Caco-2 (cell line): ENCODE measurements at regions not wholly inside any gene's neighbourhood (a gene's known extent, or its start where the extent isn't known, plus 50 kb on each side); places are given as distances from the start of the nearest gene placed in this dataset.

ENCODE experiments used
- BruUV-seq: library from RNA; stranded (reverse); fragments of 400-500 nt; replicated peaks from 2 replicates; lab custom pipeline; 2021; lab: Mats Ljungman, UMichigan
- CTCF ChIA-PET: fragments of 300-600 bp; sonication (Branson Sonifier 250); formaldehyde crosslinking; loops from one replicate; lab custom pipeline; 2022; ENCODE audit warnings: antibody characterized with exemption; lab: Charles Lee
- POLR2A ChIA-PET: fragments of 300-600 bp; sonication (Branson Sonifier 250); formaldehyde crosslinking; loops from one replicate; lab custom pipeline; 2022; ENCODE audit warnings: antibody characterized with exemption; lab: Charles Lee
- DNase-seq, 2 experiments: peaks; one replicate each; pipeline versions ENCODE4 v3.0.0 to v3.0.0-alpha.2; 2020 to 2022
- H3K27me3 ChIP-seq: replicated peaks from 2 replicates; pipeline ENCODE4 v1.6.0; 2011; ENCODE audit warnings: low read length; ENCODE audit not compliant: control insufficient read depth, insufficient read depth
- H3K36me3 ChIP-seq: 2 replicates; pipeline ENCODE4 v1.5.1; 2011; ENCODE audit warnings: low read length; ENCODE audit not compliant: control insufficient read depth, insufficient read depth
- H3K4me1 ChIP-seq: fragments of 250-450 bp; sonication (Bioruptor Pico); 2 replicates; pipeline ENCODE4 v1.5.1; 2020; ENCODE audit warnings: mild to moderate bottlenecking
- H3K4me3 ChIP-seq: 2 replicates; pipeline ENCODE4 v1.5.1; 2011; ENCODE audit warnings: low read depth, mild to moderate bottlenecking, control low read depth, low read length
- H3K9me3 ChIP-seq: fragments of 250-450 bp; sonication (Bioruptor Pico); 2 replicates; pipeline ENCODE4 v1.5.1; 2020; ENCODE audit warnings: mild to moderate bottlenecking, moderate library complexity
- H3K27ac Mint-ChIP-seq: one replicate; pipeline ENCODE4 v1.8.0; 2022; ENCODE audit warnings: mixed read lengths; ENCODE audit not compliant: unreplicated experiment
- H3K27me3 Mint-ChIP-seq: one replicate; pipeline ENCODE4 v1.8.0; 2022; ENCODE audit warnings: mixed read lengths; ENCODE audit not compliant: insufficient read depth, unreplicated experiment
- H3K36me3 Mint-ChIP-seq: one replicate; pipeline ENCODE4 v1.8.0; 2022; ENCODE audit warnings: mild to moderate bottlenecking, mixed read lengths; ENCODE audit not compliant: insufficient read depth, unreplicated experiment
- H3K4me1 Mint-ChIP-seq: one replicate; pipeline ENCODE4 v1.8.0; 2022; ENCODE audit warnings: low read depth, mixed read lengths; ENCODE audit not compliant: unreplicated experiment
- H3K4me3 Mint-ChIP-seq: one replicate; pipeline ENCODE4 v1.8.0; 2022; ENCODE audit warnings: mild to moderate bottlenecking, moderate library complexity, mixed read lengths; ENCODE audit not compliant: unreplicated experiment
- H3K9me3 Mint-ChIP-seq: one replicate; pipeline ENCODE4 v1.8.0; 2022; ENCODE audit warnings: mixed read lengths; ENCODE audit not compliant: unreplicated experiment
- intact Hi-C: fragments of 100-400 bp; cut with micrococcal nuclease; formaldehyde crosslinking; loops from one replicate; pipeline ENCODE4 v1.10.0; 2022; ENCODE audit not compliant: unreplicated experiment
- TF ChIP-seq, protein P1 (sequence below), 2 experiments: fragments of 200-600 bp in 1 of 2; IDR thresholded peaks; 1 replicate in 1 of 2; 2 replicates in 1 of 2; pipeline versions ENCODE4 v1.5.1 to v1.8.0; 2011 to 2022; ENCODE audit warnings: antibody characterized with exemption in 1 of 2, control low read depth in 1 of 2, inconsistent platforms in 1 of 2, low read depth in 1 of 2, low read length in 1 of 2, mild to moderate bottlenecking in 1 of 2, moderate library complexity in 1 of 2; ENCODE audit not compliant: insufficient read depth in 1 of 2, severe bottlenecking in 1 of 2, unreplicated experiment in 1 of 2

DNA sequence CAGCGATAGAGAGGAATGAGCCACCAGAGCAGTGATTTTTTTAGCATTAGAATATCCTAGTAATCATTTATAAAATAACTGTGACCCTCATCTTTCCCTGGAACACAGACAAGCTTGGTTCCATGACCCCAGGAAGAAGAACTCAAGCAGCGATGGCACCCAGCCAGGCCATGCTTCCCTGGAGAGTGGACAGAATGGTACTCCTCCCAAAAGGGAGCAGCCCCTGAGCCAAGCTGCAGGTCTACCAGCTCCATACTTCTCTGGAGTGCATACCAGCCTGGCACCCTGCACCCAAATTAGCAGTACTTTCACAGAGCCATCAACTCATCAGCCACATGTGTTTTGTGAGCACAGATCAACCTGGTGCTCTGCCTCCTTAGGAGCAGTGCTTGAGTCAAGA lies 310.9 kb upstream of the PCDH10 start:
- Mint-ChIP-seq H3K27me3 (no peaks in the 10 kb centered on the region), H3K9me3 (peaks cover 7% of the 10 kb centered on the region), H3K27ac (no peak overlapping the region), H3K36me3 (no peaks in the 10 kb centered on the region), H3K4me1 (no peaks in the 10 kb centered on the region), H3K4me3 (no peak overlapping the region)
- CTCF ChIA-PET = no interaction called here
- TF ChIP-seq, protein P1, sequence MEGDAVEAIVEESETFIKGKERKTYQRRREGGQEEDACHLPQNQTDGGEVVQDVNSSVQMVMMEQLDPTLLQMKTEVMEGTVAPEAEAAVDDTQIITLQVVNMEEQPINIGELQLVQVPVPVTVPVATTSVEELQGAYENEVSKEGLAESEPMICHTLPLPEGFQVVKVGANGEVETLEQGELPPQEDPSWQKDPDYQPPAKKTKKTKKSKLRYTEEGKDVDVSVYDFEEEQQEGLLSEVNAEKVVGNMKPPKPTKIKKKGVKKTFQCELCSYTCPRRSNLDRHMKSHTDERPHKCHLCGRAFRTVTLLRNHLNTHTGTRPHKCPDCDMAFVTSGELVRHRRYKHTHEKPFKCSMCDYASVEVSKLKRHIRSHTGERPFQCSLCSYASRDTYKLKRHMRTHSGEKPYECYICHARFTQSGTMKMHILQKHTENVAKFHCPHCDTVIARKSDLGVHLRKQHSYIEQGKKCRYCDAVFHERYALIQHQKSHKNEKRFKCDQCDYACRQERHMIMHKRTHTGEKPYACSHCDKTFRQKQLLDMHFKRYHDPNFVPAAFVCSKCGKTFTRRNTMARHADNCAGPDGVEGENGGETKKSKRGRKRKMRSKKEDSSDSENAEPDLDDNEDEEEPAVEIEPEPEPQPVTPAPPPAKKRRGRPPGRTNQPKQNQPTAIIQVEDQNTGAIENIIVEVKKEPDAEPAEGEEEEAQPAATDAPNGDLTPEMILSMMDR (IDR thresholded peaks at IDR 0.05; ENCODE audit: insufficient read depth in 1 of 2, low read depth in 1 of 2, low read length in 1 of 2, severe bottlenecking in 1 of 2, unreplicated experiment in 1 of 2) = no peak
- no peaks in the 10 kb centered on the region for H3K27me3 ChIP-seq
- no peak for DNase-seq
- no peak overlapping the region for H3K4me3 ChIP-seq
- no peaks in the 10 kb centered on the region for H3K4me1 ChIP-seq
- intact Hi-C loops = no loop called here
- POLR2A ChIA-PET = no interaction called here
- BruUV-seq = no TSS peak
- H3K9me3 ChIP-seq = no peaks in the 10 kb centered on the region
- H3K36me3 ChIP-seq = no peaks in the 10 kb centered on the region

DNA sequence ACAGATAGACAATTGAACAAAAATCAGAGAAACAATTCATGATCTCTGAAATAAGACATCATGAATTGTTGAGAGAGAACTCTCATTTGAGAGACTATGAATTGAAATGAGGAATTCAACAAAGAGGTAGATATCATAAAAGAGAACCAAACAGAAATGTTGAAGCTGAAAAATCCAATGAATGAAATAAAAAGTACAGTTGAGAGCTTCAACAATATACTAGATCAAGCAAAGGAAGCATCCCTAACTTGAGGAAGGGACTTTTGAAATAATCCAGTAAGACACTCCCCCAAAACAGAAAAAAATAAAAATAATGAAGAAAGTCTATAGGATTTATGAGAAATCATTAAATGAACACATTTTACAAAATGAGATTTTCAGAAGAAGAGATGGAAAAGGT lies 310.0 kb upstream of the PCDH10 start:
- no peaks in the 10 kb centered on the region for H3K36me3 ChIP-seq
- POLR2A ChIA-PET = no interaction called here
- H3K4me1 ChIP-seq = no peaks in the 10 kb centered on the region
- intact Hi-C loops = no loop called here
- H3K27me3 ChIP-seq = no peaks in the 10 kb centered on the region
- H3K4me3 Mint-ChIP-seq = no peak overlapping the region
- DNase-seq = no peak
- CTCF ChIA-PET = no interaction called here
- TF ChIP-seq, protein P1 (IDR thresholded peaks at IDR 0.05; ENCODE audit: insufficient read depth in 1 of 2, low read depth in 1 of 2, low read length in 1 of 2, severe bottlenecking in 1 of 2, unreplicated experiment in 1 of 2) = no peak
- H3K9me3 Mint-ChIP-seq = peaks cover 7% of the 10 kb centered on the region
- no peak overlapping the region for H3K27ac Mint-ChIP-seq
- BruUV-seq = no TSS peak
- H3K4me3 ChIP-seq = no peak overlapping the region
- no peaks in the 10 kb centered on the region for H3K36me3 Mint-ChIP-seq
- no peaks in the 10 kb centered on the region for H3K4me1 Mint-ChIP-seq
- H3K9me3 ChIP-seq = no peaks in the 10 kb centered on the region
- no peaks in the 10 kb centered on the region for H3K27me3 Mint-ChIP-seq

DNA sequence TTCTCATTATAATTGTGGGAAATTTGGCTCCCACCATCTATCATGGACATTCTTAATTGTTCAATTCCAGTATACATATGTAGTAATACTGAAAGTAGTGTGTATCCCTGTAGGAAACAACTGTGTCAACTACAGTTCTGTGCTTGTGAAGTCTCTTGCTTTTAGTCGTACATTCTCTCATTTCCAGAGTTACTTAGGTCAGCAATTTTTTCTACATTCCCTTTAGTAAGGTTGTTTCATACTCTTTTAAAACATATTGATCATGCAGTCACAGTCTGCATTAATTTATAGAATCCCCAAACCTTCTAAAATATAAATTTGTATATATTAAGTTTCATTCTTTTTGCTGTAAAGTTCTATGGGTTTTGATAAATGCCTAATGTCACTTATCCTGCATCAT lies 289.2 kb upstream of the PCDH10 start:
- POLR2A ChIA-PET = no interaction called here
- no peaks in the 10 kb centered on the region for H3K27me3 ChIP-seq
- no peak overlapping the region for H3K4me3 ChIP-seq
- CTCF ChIA-PET = no interaction called here
- Mint-ChIP-seq H3K4me3 (no peak overlapping the region), H3K9me3 (no peaks in the 10 kb centered on the region), H3K4me1 (no peaks in the 10 kb centered on the region), H3K27me3 (no peaks in the 10 kb centered on the region), H3K36me3 (no peaks in the 10 kb centered on the region), H3K27ac (no peak overlapping the region)
- no peaks in the 10 kb centered on the region for H3K4me1 ChIP-seq
- DNase-seq = no peak
- H3K9me3 ChIP-seq = no peaks in the 10 kb centered on the region
- no peaks in the 10 kb centered on the region for H3K36me3 ChIP-seq
- no TSS peak for BruUV-seq
- intact Hi-C loops = no loop called here
- TF ChIP-seq, protein P1 (IDR thresholded peaks at IDR 0.05; ENCODE audit: insufficient read depth in 1 of 2, low read depth in 1 of 2, low read length in 1 of 2, severe bottlenecking in 1 of 2, unreplicated experiment in 1 of 2) = no peak
